HEK293T (cell line): ENCODE measurements at regions not wholly inside any gene's neighbourhood (a gene's known extent, or its start where the extent isn't known, plus 50 kb on each side); places are given as distances from the start of the nearest gene placed in this dataset.

ENCODE experiments used
- HDGF ChIP-seq: fragments of 450-650 bp; IDR thresholded peaks from 2 replicates; pipeline ENCODE4 v1.6.1; 2017; ENCODE audit warnings: antibody characterized with exemption, borderline replicate concordance
- SUZ12 ChIP-seq: fragments of 450-650 bp; IDR thresholded peaks from 2 replicates; pipeline ENCODE4 v1.6.1; 2016; ENCODE audit warnings: mild to moderate bottlenecking

DNA sequence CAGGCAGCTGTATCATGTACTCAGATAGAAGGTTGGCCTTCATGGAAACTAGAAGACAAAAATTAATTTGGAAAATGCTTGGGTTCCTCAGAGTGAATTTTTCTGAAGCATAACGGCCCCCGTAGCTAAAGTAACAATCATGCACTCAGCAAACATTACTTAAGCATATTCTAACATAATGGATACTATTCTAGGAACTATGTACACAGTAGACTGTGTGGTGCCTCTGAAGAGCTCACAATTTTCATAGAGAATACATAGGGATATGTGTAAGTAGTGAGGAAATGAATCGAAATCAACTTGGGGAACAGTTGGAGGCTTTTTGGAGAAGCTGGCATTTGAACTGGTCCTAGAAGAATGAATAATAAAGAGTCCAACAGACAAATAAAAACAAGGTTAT, 1045.0 kb downstream of the GLUD2 start:
- TF ChIP-seq HDGF (no peak), SUZ12 (no peak)
